K562 (cell line): ENCODE measurements at regions not wholly inside any gene's neighbourhood (a gene's known extent, or its start where the extent isn't known, plus 50 kb on each side); places are given as distances from the start of the nearest gene placed in this dataset.

ENCODE experiments used
- ATAC-seq: fragments of 200-7000 bp; cut with Tn5 transposase; 3 replicates; pipeline ENCODE4 v1.9.1; 2020; ENCODE audit warnings: moderate library complexity
- BruUV-seq: library from RNA; stranded (reverse); fragments of 400-500 nt; replicated peaks from 2 replicates; lab custom pipeline; 2021; lab: Mats Ljungman, UMichigan
- CTCF ChIA-PET: fragments of 300-600 bp; formaldehyde crosslinking; extraction: SDS; loops from one replicate; lab custom pipeline; 2021; ENCODE audit warnings: low intra/inter-chr PET ratio; lab: Yijun Ruan, JAX
- POLR2A ChIA-PET: fragments of 300-600, 350-650 bp; sonication (Branson Sonifier 250); formaldehyde crosslinking; extraction: SDS; loops from one replicate; lab custom pipeline; 2021; ENCODE audit warnings: antibody characterized with exemption, inconsistent platforms; lab: Yijun Ruan, JAX
- DNase-seq, 4 experiments: peaks; one replicate each; pipeline versions ENCODE4 v3.0.0 to v3.0.0-alpha.2; 2011 to 2018; ENCODE audit warnings: low spot score in 3 of 4, mixed read lengths in 3 of 4; ENCODE audit errors: extremely low read depth in 1 of 4
- FAIRE-seq: peaks from 2 replicates; lab custom pipeline; 2011; peaks lifted over from hg19 to GRCh38; lab: Jason Lieb, UNC
- H2AFZ ChIP-seq: 2 replicates; pipeline ENCODE4 v1.6.0; 2011; ENCODE audit warnings: low read depth, low read length, control low read depth, inconsistent platforms
- H3K27ac ChIP-seq: fragments of 200-600 bp; 3 replicates; pipeline ENCODE4 v1.8.0; 2011; ENCODE audit warnings: low read depth, mild to moderate bottlenecking, control low read depth, inconsistent platforms, low read length, moderate library complexity, mixed read lengths; ENCODE audit errors: extremely low read depth
- H3K27me3 ChIP-seq, 2 experiments: fragments of 300-600 bp in 1 of 2; 2 replicates in 1 of 2; 3 replicates in 1 of 2; pipeline versions ENCODE4 v1.6.0 to v1.8.0; 2011; ENCODE audit warnings: inconsistent platforms in 2 of 2, low read length in 2 of 2, mild to moderate bottlenecking in 1 of 2, mixed read lengths in 1 of 2, moderate library complexity in 1 of 2; ENCODE audit not compliant: control insufficient read depth in 2 of 2, insufficient read depth in 2 of 2
- H3K36me3 ChIP-seq: fragments of 300-600 bp; 3 replicates; pipeline ENCODE4 v1.8.0; 2011; ENCODE audit warnings: mild to moderate bottlenecking, low read length, inconsistent platforms; ENCODE audit not compliant: control insufficient read depth, insufficient read depth
- H3K4me1 ChIP-seq, 2 experiments: fragments of 200-600 bp in 1 of 2; replicated peaks in 1 of 2; 2 replicates in 1 of 2; 3 replicates in 1 of 2; pipeline versions ENCODE4 v1.5.1 to v1.8.0; 2011; ENCODE audit warnings: inconsistent platforms in 2 of 2, low read length in 2 of 2, mild to moderate bottlenecking in 1 of 2, mixed read lengths in 1 of 2, moderate library complexity in 1 of 2; ENCODE audit not compliant: control insufficient read depth in 2 of 2, insufficient read depth in 2 of 2
- H3K4me2 ChIP-seq: 2 replicates; pipeline ENCODE4 v1.6.1; 2011; ENCODE audit warnings: low read length, control low read depth, inconsistent platforms, mixed read lengths; ENCODE audit not compliant: insufficient read depth
- H3K4me3 ChIP-seq: fragments of 200-600 bp; sonication (generic), shearing (Covaris generic); 2 replicates; pipeline ENCODE4 v1.5.1; 2016; ENCODE audit warnings: control low read depth, inconsistent platforms
- H3K79me2 ChIP-seq: fragments of 200-600 bp; 3 replicates; pipeline ENCODE4 v1.8.0; 2011; ENCODE audit warnings: low read length, inconsistent platforms; ENCODE audit not compliant: control insufficient read depth, insufficient read depth
- H3K9ac ChIP-seq, 2 experiments: 2 replicates each; pipeline versions ENCODE4 v1.6.0 to v1.6.1; 2011; ENCODE audit warnings: low read depth in 2 of 2, low read length in 2 of 2, control low read depth in 1 of 2, inconsistent platforms in 1 of 2, mild to moderate bottlenecking in 1 of 2, mixed read lengths in 1 of 2; ENCODE audit not compliant: insufficient read depth in 1 of 2
- H3K9me1 ChIP-seq: one replicate; pipeline ENCODE4 v1.6.0; 2011; ENCODE audit warnings: inconsistent platforms, mild to moderate bottlenecking, low read length, moderate library complexity; ENCODE audit not compliant: control insufficient read depth, insufficient read depth
- H3K9me3 ChIP-seq: replicated peaks from 2 replicates; pipeline ENCODE4 v1.5.1; 2011; ENCODE audit warnings: low read depth, low read length, inconsistent platforms; ENCODE audit not compliant: control insufficient read depth, insufficient read depth
- H4K20me1 ChIP-seq: replicated peaks from 2 replicates; pipeline ENCODE4 v1.6.1; 2011; ENCODE audit warnings: low read length, inconsistent platforms, mixed read lengths; ENCODE audit not compliant: control insufficient read depth, insufficient read depth
- CBX2 ChIP-seq: fragments of 200-600 bp; sonication (generic); IDR thresholded peaks from one replicate; pipeline ENCODE4 v1.6.1; 2012; ENCODE audit warnings: mild to moderate bottlenecking, low read length, inconsistent platforms; ENCODE audit not compliant: insufficient read depth, poor library complexity, severe bottlenecking
- CHD1 ChIP-seq: fragments of 200-600 bp; sonication (generic); IDR thresholded peaks from one replicate; pipeline ENCODE4 v1.6.1; 2012; ENCODE audit warnings: mild to moderate bottlenecking, moderate library complexity, low read length, inconsistent platforms
- ELK1 ChIP-seq: sonication (generic); formaldehyde crosslinking; IDR thresholded peaks from 2 replicates; pipeline ENCODE4 v1.8.1; 2022; ENCODE audit warnings: missing genetic modification reagents
- HBP1 ChIP-seq: fragments of 450-650 bp; formaldehyde crosslinking; IDR thresholded peaks from 2 replicates; pipeline ENCODE4 v1.4.0; 2022; ENCODE audit warnings: missing genetic modification characterization
- HDAC1 ChIP-seq, 2 experiments: fragments of 450-650 bp; IDR thresholded peaks; 2 replicates each; pipeline ENCODE4 v1.6.1; 2016 to 2017; ENCODE audit warnings: inconsistent platforms in 1 of 2, mild to moderate bottlenecking in 1 of 2, moderate library complexity in 1 of 2
- HMG20A ChIP-seq: fragments of 450-650 bp; formaldehyde crosslinking; conservative IDR thresholded peaks from 2 replicates; pipeline ENCODE4 v1.4.0; 2020; ENCODE audit warnings: mild to moderate bottlenecking, mixed read lengths
- PCBP1 ChIP-seq: fragments of 200-400 bp; formaldehyde crosslinking; IDR thresholded peaks from 2 replicates; pipeline ENCODE4 v1.6.1; 2018; ENCODE audit warnings: mild to moderate bottlenecking, low read depth, low read length; ENCODE audit not compliant: poor library complexity, severe bottlenecking
- STAG1 ChIP-seq: sonication (generic); formaldehyde crosslinking; IDR thresholded peaks from 2 replicates; pipeline ENCODE4 v1.5.0; 2020; ENCODE audit warnings: missing genetic modification reagents, borderline replicate concordance
- ZNF133 ChIP-seq: fragments of 250-450 bp; sonication (Bioruptor Pico); IDR thresholded peaks from 2 replicates; pipeline ENCODE4 v1.4.0; 2020; ENCODE audit warnings: mild to moderate bottlenecking
- ZNF395 ChIP-seq: fragments of 200-800 bp; sonication (Bioruptor generic); IDR thresholded peaks from 2 replicates; pipeline ENCODE4 v1.6.1; 2017; ENCODE audit warnings: missing genetic modification characterization, missing compliant biosample characterization
- WGBS: fragments of 100-300 bp; shearing (Covaris generic); methylation state at CpG from one replicate; pipeline ENCODE4 v1.1.6; 2016; ENCODE audit warnings: low coverage, mixed read lengths; ENCODE audit not compliant: insufficient coverage; ENCODE audit errors: missing lambda C conversion rate; 5-methylcytosine and 5-hydroxymethylcytosine counted together
- in situ Hi-C: fragments of 300-500 bp; cut with MboI; formaldehyde crosslinking; loops from 4 replicates; pipeline ENCODE4 v1.15.0; 2018; ENCODE audit warnings: inconsistent platforms, mixed read lengths
- intact Hi-C: fragments of 100-400 bp; cut with micrococcal nuclease; formaldehyde crosslinking; loops from 2 replicates; pipeline ENCODE4 v1.14.2; 2022

GRCh38 chr10:86597306-86597705 lies 57.0 kb upstream of the OPN4 start:
- Histone ChIP-seq H3K36me3 (no peaks in the 10 kb centered on the region), H3K4me3 (no peak overlapping the region), H4K20me1 (no peaks in the 10 kb centered on the region), H3K9me3 (no peaks in the 10 kb centered on the region), H3K9ac (no peak overlapping the region; a peak in 1 of 4 replicates), H2AFZ (no peak overlapping the region), H3K27me3 (peaks cover 0 to 24% of the 10 kb centered on the region in 2 experiments; a peak in 4 of 5 replicates), H3K27ac (no peak overlapping the region), H3K4me1 (no peaks in the 10 kb centered on the region; a peak in 1 of 5 replicates), H3K79me2 (no peaks in the 10 kb centered on the region), H3K4me2 (no peak overlapping the region)
- no peak for DNase-seq
- no peak for FAIRE-seq
- ATAC-seq, result no peak
- ChIA-PET POLR2A (no interaction called here), CTCF (no interaction called here)
- intact Hi-C loops, result no loop called here
- no TSS peak for BruUV-seq
- in situ Hi-C loops, result no loop called here
- TF ChIP-seq STAG1 (CRISPR knock-in tag) (no peak), CHD1 (no peak), ZNF133 (CRISPR knock-in tag) (no peak), HMG20A (CRISPR knock-in tag) (no peak), ZNF395 (no peak), HBP1 (CRISPR knock-in tag) (no peak), CBX2 (no peak), ELK1 (CRISPR knock-in tag) (no peak), HDAC1 (IDR thresholded peaks at IDR 0.05) (no peak), PCBP1 (no peak)
- TF ChIP-seq, all 486 proteins: peak for 0
- WGBS, result 6% methylated on average over 13 of the region's 15 CpGs
- no peaks in the 10 kb centered on the region for H3K9me1 ChIP-seq
